Umbilical cord (tissue), 1 donor: ENCODE measurements at regions not wholly inside any gene's neighbourhood (a gene's known extent, or its start where the extent isn't known, plus 50 kb on each side); places are given as distances from the start of the nearest gene placed in this dataset.

ENCODE experiments used
- DNase-seq: peaks from one replicate; pipeline ENCODE4 v3.0.0-alpha.2; 2015; ENCODE audit warnings: low spot score

DNA sequence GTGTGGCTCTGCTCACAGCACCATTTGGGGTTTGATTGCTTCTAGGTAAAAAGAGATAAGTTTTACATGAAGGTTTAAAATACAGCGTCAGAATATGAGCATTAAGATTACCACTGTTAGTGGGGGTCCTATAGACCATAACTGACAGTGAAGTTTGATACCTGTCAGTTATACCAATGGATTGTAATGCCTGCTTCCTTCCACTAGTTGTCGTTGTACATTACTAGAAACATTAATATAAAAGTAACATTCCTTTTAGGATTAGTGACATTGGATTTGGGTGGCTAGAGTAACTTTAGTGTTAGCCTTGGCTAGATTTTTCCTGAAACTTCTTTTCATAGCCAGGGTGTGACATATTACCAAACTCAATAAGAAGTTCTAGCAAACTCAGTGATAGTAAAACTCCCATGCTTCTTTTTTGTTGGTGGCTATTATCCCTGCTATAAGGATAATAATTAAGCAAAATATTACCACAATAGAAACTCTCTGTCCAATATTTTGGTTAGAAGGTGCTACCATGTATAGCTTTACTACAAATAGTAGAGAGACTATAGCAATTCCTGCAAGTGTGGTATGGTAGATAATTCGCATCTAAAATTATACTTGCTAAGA lies 57.1 kb downstream of the FAM181B start:
- no peak for DNase-seq

DNA sequence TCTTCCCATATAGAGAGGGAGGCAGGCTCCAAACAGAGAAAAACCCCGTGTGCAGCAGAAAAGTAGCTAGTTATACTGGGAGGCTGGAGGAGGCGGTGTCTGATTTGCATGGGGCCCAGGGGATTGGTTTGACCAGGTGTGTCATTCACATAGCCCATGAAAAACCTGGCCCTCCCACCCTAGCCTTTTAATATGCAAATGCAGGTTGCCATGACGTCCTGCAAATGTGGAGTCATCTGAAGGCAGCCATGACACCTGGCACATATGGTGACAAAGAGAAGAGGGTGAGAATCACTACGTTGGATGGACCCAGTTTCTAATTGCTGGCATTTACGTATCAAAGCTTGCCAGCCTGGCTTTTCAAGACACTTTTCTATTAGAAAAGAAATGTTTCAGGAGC lies 57.8 kb downstream of the FAM181B start:
- no peak for DNase-seq

DNA sequence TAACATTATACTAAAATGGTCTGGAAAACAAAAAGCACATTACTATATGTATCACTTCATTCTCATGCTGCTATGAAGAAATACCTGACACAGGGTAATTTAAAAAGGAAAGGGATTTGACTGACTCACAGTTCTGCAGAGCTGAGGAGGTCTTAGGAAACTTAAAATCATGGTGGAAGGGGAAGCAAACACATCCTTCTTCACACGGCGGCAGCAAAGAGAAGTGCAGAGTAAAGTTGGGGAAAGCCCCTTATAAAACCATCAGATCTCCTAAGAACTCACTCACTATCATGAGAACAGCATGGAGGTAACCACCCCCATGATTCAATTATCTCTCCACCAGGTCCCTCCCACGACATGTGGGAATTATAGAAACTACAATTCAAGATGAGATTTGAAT lies 60.0 kb downstream of the FAM181B start:
- no peak for DNase-seq

DNA sequence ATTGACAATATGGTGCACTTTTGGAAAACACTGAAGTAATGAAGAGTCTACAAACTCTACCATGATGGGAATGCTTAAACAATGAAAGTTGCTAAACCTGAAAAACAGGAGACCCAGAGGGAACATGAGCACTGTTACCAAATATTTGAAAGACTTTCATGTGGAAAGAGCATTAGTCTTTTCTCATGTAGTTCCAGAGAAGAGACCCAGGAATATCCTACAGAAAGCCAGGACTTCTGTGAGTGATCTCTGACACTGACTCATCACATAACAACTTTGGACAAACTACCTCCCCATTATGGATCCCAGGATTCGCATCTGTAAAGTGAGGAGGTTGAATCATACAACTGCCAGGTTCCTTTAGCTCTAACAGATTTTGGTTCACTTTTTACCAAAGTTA lies 62.2 kb downstream of the FAM181B start:
- no peak for DNase-seq

DNA sequence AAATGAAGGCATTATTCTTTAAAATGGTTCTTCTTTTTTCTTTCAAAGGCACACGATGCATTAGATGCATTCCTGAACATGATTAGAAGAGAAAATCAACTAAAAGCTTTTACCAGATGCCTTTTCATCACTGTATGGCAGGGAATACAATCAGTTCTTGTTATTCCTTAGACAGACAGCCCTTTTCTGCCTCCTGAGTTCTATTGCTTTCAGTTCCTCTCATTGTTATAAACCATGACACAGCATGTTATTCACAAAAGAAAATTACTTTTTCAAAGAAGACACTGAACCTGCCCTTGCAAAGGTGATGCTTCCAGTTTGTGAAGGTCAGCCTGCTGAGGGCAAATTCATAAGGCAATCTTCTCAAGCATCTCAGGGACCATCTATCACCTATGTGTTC lies 70.1 kb downstream of the FAM181B start:
- no peak for DNase-seq

DNA sequence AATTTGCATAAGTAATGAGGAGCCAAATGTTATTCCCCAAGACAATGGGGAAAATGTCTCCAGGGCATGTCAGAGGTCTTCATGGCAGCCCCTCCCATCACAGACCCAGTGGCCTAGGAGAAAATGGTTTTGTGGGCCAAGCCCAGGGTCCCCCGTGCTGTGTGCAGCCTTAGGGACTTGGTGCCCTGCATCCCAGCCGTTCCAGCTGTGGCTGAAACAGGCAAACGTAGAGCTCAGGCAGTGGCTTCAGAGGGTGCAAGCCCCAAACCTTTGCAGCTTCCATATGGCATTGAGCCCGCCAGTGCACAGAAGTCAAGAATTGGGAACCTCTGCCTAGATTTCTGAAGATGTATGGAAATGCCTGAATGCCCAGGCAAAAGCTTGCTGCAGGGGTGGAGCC lies 79.9 kb downstream of the FAM181B start:
- no peak for DNase-seq

DNA sequence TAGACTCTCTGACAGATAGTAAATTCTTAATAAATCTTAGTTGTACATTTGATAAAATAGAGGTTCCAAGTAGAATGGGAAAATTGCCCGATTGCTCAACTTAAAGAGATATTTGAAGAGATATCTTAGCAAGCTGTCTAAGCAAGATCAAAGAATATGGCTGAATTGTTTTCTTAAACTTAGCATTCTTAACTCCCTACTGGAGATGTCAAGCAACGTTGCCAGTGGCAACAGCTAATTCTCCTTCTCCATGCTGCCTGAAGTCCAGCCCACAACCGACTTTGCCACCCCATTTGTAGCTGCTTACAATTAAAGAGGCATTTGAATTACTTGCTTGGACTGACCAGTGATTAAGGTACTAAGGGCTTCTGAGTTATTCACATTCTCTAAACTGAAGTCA lies 94.4 kb downstream of the FAM181B start:
- DNase-seq = peak; percentile 1

DNA sequence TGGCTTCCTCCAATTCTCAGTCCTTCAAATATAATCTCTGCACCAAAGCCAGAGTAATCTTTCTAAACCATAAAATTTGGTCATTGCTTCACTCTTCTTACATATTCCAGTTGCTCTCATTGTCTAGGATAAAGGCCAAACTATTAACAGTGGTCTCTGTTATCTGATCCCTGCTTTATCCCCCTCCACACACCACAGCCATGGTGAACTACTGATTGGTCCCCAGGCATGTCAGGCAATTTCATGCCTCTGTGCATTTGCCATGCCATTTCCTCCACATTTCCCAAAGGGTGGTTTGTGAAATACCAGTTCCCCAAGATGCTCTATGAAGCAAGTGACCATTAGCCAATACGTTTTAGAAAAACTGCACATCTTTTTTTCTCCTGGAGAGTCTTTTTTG lies 97.0 kb downstream of the FAM181B start:
- DNase-seq = no peak

DNA sequence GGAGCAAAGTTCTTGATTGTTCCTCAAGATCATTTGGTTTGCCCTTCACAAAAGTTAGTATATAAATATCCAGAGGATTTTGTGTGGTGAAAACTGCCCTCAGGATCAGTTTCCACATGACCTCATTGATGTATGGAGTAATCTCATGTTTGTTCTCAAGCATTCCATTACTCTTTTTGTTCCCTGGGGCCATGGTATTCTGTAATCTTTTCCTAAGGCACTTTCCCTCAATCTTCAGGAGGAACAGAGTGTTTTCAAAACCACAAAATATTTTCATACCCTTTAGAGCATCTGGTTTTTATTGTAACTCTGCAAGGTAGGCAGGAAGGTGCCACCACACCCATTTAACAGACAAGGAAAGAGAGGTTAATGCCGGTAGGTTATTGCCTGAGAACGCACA lies 99.6 kb downstream of the FAM181B start:
- DNase-seq = no peak

DNA sequence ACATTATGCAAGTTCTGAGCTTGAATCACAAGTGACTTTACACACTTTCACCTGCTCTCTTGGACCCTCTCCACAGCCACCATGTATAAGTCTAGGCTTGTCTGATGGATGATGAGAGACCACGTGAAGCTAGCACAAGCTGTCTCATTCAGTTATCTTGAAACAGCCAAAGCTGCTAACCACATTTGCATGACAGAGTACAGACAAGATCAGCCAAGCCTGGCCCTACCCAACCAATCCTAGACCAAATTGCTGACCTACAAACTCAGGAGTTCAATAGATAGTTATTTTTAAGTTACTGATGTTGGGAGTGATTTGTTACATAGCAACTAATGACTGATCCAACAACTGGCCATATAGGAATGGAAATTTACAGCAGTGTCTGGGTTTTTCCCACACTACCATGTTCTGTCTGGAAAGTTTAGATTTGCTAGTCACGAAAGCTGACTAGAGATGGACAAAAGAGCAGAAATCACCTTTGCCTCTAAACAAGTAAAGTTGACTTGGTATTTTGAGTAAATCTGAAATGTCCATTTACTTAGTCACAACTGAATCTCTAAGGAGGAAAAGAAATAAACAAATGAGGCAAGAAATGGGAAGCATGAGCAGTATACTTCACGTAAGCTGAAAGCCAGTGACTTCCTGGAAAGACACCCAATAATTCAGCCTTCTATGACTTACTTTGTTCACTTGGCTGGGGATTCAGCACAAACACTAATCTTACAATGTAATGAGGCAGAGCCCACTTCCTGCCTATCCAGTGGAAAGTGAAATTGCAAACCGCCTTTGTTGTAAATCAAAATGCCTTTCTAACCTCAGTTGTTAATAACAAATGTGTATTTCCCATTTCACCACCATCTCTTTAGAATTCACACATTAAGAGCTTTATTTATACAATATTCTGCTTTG lies 101.7 kb downstream of the FAM181B start:
- no peak for DNase-seq

DNA sequence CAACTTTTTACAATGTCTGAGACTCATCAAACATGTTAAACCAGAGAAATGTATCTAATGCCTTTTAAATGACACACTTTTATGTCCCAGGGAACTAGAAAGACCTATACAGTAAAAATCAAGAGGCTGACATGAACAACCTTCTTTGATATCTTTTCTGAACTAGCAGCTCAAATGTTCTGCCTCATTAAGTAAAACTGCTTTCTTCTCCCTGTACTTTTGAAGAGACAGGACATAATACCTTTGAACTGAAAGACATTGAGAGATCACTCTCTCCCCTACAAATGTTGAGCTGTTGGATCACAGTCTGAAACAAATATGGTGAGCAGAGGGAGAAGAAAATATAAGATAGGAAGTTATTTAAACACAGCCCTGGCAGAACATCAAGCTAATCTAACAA lies 123.0 kb downstream of the FAM181B start:
- DNase-seq = no peak

DNA sequence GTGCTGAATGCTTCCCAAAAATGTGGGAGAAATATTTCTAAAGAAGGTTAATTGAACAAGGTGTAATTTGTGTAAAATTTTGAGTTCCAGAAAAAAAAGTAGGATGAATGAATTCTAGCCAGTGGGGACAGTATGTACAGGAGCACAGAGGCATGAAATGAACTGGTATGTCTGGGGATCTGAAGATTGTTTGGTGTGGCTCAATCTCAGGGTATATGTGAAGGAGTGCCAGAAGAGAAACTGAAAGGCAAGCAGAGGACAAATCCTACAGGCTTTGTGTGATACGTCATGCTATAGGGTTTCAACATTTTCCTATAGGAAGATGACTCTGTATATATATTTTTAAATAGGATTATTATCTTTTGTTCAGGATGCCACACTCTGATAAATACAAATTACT lies 126.9 kb downstream of the FAM181B start:
- DNase-seq = no peak

DNA sequence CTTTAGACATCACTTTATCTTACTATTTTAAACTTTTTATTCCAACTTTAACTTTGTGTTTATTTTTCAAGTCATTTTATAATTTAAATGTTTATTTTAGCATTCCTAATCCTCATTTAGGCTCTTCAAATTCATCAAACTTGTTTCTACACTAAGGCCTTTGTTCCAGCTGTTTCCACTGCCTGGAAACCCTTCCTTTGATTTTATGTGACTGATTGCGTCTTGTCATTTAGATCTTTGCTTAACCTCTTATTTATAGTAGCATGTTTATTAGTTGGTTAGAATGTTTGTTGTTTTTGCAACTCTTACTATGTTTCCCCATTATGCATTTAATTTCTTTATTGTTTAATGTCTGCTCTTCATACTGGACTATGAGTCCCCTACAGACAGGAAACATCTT lies 132.0 kb downstream of the FAM181B start:
- DNase-seq = no peak

DNA sequence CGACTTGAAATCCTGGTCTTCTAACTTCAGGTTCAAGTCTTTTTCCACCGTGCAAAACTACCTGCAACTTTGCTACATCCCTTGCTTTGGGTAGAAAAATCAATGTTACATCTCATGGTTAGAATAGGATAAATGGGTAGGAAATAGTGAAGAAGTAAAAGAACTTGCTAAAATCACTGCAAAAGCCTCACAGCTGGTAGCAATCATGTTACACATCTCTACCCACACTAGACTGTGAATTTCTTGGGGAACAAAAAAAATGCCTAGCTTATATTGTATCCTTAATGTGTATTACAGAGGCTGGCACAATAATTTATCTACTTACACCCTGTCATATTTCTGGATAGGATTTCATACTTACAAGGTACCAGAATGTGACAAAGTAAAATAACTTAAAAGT lies 133.8 kb downstream of the FAM181B start:
- no peak for DNase-seq

DNA sequence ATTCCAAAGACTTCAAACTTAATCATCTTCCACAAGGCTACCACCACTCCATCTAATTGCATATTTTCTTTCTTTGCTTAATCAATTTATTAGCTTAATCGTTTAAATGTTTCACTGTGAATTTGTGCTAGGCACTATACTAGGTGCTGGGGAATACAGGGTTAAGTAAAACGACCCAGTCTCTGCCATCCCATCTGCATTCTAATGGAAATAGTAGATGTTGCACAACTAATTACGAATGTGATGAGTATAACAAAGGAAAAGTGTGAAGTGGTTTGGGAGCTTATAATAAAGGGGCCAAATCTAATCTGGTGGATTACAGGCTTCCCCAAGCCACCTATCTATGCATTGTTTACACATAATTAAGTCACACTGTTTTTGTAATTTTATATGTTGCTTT lies 147.1 kb downstream of the FAM181B start:
- no peak for DNase-seq

DNA sequence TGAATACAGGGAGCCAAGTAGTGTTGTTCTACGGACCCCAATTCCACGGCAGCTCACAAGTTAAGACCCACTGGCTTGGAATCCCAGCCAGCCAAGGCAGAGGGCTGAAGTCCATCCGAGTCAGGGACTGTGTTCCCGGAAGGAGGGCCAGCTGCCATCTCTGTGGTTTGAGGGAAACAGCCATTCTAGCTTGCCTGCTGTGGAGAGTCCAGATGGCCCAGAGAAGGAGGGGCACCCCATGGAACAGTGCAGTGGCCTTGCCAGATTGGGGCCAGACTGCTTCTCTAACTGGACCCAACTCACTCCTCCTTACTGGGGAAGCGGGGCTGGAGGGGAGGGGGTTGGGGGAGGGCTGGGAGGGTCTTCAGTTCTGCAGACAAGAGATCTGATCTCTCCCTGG lies 156.4 kb downstream of the FAM181B start:
- no peak for DNase-seq

DNA sequence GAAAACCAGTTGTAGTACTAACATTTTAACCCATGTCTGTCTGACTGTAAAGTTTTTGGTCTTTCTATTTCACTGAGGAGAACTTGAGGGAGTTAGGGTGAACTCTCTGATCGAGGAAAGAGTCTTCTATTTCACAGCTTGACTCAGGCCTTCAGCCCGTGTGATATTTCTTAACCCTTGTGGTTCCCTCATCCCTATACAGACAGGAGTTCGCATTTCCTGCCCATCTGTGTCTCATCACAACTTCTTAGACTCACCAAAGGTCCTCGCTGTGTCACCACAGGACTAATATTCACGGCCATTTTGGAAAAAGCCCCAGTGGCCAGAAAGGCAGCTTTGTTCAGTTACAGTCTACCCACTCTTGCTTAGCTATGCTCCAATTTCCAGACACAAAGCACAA lies 172.8 kb downstream of the FAM181B start:
- DNase-seq = no peak

DNA sequence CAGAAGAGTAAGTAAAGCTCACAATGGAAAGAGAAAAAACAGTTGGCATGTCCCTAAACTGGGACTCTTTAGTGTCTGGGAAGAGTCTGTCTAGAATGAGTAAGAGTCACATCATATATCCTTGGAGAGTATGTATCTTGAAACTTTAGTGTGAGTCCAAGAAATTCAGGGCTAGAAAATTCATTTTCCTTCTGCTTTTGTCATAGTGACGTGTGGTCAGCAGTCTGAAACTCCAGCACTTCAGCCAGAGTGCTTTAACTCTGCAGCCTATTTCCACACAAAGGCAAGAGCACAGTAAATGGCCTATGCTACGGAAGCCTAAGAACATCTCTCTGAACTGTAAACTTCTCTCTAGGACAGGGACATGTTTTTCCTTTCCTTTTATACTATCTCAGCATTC lies 174.1 kb downstream of the FAM181B start:
- DNase-seq = no peak

DNA sequence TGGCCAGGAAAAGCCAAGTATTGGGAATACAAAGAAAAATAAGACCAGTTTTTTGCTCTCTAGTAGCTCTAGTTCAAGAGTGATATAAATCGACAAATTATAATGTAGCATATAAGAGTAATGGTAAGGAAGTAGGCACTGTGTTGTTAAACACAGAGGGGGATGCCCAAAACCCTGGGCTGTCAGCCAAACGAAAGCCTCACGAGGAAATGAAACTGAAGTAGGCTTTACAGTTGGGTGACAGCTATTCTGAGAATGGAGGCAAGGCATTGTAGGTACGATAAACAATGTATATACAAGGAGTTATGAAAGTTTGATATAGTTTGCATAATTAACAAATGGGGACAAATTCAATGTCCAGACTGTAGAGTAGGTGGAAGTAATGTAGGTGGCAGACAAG lies 176.4 kb downstream of the FAM181B start:
- DNase-seq = peak; percentile 22

DNA sequence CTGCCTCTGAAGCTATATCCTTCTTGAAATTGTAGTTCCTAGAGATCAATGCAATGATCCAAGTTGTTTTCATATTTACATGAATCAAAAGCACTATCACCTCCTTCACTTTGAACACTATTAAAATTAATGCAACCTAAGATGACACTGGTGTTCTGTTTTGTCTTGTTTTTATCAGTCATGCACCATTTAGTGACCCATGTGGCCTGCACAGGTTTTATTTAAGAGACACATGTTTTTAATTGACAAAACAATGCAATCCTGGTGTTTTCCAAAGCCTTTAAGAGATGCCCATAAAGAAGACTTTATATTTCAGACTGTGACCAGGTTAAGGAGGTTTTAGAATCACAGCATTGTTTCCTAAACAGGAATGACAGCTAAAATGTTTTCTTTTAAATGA lies 177.5 kb downstream of the FAM181B start:
- no peak for DNase-seq

DNA sequence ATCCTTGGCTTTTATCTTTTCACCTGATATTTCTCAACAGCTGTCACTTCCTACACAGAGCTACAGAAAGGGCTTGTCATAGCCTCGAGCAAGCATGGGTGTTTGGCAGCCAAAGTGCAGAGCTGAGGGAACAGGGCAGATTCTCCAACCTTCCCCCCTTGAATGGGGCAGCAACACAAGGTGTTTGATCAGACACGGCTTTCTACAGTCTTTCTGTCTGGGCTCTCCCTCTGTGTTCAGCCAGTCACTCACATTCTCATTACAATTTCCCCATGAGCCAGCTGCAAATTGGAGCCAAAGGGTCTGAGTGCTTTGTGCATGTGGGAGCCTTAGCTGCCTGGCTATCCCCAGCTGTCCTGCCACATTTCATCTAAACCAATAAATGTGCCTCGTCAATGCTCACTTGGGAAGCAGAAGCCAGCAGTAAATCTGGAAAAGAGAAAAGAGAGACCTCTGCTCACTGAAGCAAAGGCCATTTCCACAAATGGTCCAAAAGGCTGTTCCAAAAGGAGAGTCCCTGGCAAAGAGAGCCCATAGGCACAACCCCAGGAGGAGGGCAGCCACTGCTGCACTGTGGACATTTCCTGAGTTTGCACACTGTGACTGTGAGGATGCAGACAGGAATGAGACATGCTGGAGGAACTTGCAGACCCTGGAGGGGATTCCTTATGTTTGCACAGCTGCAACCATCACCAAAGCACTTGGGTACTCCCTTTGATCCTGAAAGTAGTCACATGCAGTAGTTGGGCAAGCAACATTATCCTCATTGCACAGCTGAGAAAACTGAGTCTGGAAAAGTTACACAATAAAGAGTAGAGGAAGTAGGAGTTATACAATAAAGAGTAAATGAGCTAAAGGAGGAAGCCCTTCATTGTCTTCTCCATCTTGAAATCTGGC lies 186.8 kb downstream of the FAM181B start:
- no peak for DNase-seq

DNA sequence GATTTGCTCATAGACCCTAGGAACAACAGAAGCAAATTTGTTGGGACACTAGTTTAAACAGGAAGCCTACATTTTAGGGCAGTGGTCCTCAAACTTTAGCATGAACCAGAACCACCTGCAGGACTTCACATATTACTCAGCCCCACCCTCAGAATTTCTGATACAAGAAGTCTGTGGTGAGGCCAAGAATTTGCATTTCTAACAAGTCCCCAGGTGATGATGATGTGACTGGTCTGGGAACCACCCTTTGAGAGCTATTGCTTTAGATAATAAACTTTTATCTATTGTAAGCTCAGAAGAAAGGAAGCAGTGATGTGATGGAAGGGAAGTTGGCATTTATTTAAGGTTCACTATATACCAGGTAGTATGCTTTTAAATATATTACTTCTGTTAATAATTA lies 194.0 kb downstream of the FAM181B start:
- DNase-seq = no peak
